GM18867 (cell line): ENCODE measurements at regions not wholly inside any gene's neighbourhood (a gene's known extent, or its start where the extent isn't known, plus 50 kb on each side); places are given as distances from the start of the nearest gene placed in this dataset.
"Not testable (repeated sequence)": the region's sequence is repeated elsewhere in the genome, so short reads cannot be mapped to it uniquely, and the experiment has no call there.

Source experiments
- ATAC-seq: cut with Tn5 transposase; IDR thresholded peaks from one replicate; pipeline ENCODE4 v1.9.1; 2021; ENCODE audit warnings: mild to moderate bottlenecking, moderate library complexity; ENCODE audit not compliant: unreplicated experiment

DNA sequence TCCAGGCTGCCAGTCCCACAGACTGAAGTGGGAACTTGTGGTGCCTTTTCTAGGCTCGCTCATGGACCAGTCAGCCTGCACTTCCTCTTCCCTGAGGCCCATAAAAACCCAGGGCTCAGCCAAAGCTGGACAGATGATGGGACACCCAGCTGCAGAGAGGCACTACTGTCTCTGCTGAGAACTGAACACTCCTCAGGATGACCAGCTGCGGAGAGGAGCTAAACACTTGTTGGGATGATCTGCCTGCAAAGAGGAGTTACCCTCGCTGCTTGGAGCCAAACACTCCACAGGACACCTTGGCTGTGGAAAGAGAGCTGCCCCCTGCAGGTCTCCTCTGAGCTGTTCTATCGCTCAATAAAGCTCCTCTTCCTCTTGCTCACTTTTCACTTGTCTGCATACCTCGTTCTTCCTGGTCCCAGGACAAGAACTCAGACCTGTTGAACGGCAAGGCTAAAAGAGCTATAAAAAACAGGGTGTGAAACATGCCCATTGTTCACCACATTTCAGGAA, 465.5 kb downstream of the GUCY1A2 start:
- ATAC-seq = no peak

DNA sequence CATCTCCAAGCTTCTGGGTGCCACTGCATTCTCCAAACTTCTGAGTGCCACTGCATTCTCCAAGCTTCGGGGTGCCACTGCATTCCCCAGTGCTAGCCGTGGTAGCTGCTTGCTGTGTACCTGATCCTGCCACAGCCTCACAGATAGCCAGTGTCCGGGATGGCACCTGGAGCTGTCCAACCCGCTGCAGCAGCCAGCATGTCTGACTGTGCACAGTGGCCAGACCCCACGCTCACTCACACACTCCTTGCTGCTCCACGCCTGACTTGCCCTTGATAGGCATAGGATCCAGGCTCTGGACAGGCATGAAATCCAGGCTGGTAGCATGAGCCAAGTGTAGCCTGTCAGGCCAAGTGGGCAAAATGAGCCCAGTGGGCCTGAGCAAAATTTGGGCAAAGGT, 465.0 kb downstream of the GUCY1A2 start:
- ATAC-seq = no peak

DNA sequence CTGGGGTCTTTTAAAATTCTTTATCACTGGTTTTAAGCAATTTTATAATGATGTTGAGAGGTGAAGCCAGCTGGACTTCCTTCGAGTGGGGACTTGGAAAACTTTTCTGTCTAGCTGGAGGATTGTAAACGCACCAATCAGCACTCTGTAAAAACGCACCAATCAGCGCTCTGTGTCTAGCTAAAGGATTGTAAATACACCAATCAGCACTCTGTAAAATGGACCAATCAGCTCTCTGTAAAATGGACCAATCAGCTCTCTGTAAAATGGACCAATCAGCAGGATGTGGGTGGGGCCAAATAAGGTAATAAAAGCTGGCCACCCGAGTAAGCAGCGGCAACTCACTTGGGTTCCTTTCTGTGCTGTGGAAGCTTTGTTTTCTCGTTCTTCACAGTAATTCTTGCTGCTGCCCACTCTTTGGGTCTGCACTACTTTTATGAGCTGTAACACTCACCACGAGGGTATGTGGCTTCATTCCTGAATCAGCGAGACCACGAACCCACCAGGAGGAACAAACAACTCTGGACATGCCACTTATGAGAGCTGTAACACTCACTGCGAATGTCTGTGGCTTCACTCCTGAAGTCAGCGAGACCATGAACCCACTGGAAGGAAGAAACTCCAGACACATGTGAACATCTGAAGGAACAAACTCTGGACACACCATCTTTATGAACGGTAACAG, 462.6 kb downstream of the GUCY1A2 start:
- not testable (repeated sequence) for ATAC-seq

DNA sequence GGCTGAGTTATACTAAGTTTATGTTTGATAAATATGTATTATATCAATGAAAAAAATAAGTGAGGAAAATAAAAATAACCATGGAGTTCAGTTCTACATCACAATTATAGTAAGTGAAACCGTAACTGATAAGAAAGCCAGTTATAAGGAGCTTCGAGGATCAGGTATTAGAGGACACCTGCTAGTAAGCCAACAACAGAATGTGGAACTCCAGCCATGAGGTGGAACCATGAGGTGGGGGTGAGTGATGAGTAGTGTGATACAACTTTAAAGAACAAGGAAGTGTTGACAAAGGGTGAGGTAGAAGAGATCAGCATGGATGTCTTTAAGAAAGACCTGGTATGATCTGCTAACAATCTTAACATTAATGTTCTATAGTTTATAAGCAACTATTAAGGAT, 452.9 kb downstream of the GUCY1A2 start:
- no peak for ATAC-seq

DNA sequence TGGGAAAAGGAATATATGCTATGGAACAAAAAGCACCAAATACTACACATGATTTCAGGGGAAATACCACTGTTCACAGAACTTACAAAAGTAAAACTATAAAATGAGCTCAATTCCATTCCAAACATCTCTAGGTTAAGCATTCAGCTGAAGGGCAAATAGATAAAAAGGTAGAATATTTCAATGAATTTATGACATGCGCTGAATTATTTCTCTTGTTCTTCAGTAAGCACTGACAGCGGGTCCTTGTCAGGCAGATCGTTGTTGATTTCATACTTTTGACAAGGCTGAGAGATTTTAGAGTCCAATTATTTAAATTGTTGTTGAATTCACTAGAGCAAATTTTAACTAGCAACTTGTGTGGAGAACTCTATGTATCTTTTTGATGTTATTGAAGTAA, 449.6 kb downstream of the GUCY1A2 start:
- no peak for ATAC-seq

DNA sequence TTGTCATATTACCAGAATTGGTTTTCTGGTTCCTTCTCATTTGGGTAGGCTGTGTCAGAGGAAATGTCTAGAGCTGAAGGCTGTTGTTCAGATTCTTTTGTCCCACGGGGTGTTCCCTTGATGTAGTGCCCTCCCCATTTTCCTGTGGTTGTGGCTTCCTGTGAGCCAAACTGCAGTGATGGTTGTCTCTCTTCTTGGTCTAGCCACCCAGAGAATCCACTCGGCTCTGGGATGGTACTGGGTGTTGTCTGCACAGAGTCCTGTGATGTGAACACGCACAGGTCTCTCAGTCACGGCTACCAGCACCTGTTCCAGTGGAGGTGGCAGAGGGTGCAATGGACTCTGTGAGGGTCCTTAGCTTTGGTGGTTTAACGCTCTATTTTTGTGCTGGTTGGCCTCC, 440.9 kb downstream of the GUCY1A2 start:
- ATAC-seq = not testable (repeated sequence)

DNA sequence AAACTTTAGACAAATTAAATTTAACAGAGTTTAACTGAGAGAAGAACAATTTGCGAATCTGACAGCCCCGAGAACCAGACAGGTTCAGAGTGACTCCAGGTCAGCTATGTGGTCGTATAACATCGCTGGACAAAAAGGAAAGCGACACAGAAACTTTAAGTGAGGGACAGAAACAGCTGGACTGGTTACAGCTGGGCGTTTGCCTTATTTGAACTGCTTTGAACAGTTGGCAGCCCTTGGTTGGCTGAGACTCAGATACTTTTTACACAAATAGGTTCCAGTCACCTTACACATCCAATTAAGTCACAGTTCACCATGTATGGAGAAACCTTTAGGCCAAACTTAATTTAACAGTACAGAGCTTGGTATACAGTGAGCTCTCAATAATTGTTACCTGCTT, 436.9 kb downstream of the GUCY1A2 start:
- ATAC-seq = no peak

DNA sequence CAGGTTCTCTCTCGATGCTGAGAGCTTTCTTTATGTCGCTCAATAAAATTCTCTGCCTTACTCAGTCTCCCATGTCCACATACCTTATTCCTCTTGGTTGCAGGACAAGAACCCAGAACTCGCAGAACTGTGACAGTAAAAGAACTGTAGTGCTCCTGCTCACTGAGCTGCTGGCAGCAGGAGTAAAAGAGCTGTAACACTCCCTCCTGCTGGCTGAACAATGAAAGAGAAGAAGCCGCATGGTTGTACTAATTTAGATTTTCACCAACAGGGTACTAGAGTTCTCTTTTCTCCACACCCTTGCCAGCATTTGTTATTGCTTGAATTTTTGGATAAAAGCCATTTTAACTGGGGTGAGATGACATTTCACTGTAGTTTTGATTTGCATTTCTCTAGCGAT, 433.2 kb downstream of the GUCY1A2 start:
- peak; percentile 52 for ATAC-seq

DNA sequence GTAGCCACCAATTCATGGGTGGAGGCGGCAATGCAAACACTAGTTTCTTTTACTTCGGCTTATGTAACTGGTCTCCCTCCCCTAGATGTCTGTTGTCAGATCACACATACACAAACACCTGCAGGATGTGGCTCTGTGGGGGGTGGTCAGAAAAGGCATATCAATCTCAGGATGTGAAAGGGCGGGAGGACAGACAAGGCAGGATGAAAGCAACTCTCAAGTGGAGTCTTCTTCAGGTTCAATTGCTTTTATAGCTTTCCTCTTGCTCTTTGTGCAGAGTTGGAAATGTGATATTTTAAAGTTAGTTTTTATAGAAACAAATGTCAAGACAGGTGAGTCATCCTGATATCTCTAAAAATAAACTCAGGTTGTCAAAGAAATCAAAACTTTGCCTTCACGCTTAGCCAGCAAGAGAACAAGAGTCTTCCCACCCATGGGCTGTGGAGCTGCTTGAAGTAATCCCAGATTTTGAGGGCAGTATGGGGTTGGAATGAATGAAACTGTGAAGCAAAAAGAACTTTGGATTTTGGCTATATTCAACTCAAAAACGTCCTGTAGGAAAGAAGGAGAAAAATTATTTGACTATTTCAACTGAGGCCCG, 423.4 kb downstream of the GUCY1A2 start:
- no peak for ATAC-seq

DNA sequence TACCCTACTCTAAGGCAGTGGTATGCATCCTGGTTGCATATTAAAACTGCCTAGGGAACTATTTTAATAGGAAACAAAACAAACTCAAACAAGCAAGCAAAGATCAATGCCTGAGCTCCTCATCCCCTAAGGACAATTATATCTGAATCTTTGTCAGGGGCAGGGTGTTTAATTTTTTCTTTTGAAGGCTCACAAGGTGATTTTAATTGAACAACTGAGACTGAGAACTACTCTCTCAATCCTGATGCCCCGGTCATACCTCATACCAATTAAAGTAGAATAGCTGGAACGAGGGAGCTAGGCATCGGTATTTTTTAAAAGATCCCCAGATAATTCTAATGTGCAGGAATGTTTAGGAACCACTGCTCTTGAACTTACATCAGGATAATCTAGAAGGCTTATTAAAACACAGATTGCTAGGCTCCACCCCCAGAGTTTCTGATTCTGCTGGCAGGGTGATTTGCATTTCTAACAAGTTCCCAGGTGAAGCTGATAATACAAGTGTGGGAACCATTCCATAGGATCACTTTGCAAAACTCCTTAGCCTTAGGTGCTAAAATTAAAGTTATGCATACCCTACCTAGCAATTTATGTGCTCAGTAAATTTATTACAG, 416.5 kb downstream of the GUCY1A2 start:
- no peak for ATAC-seq

DNA sequence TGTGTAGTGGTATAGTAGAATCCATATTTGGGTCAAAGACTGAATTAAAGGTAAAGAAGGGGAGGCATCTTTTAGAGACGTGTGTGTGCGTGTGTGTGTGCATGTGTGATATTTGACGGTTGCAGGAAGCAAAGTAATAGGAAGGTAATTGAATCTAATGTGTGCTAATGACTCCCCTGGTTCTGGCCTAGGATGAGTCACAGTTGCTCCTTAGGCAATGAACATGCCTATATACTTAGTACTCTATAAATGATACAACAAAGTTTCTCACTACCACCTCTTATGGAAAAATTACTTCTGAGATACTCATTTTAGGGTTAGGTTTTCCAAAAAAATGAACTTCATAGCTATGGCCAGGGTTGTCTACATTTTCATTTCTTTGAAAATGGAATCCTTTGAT, 409.6 kb downstream of the GUCY1A2 start:
- ATAC-seq = no peak

DNA sequence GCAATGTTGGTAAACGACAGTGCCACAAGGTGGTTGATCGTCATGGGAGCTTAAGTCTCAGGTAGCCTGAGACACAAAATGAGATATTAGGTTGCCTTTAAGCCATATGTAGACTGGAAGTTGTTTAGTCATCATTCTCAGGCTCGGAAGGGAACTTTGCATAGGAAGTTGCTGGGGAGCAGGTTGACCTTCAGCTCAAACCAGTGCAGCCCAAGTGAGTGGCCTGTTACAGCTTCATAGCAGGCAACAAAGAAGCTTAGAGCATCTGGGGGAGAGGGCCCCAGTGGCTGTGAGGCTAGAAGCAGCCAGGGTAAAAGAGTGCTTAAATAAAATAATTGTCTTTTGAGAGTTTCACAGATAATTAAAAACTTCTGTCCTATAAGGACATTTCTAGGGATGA, 404.0 kb downstream of the GUCY1A2 start:
- no peak for ATAC-seq

DNA sequence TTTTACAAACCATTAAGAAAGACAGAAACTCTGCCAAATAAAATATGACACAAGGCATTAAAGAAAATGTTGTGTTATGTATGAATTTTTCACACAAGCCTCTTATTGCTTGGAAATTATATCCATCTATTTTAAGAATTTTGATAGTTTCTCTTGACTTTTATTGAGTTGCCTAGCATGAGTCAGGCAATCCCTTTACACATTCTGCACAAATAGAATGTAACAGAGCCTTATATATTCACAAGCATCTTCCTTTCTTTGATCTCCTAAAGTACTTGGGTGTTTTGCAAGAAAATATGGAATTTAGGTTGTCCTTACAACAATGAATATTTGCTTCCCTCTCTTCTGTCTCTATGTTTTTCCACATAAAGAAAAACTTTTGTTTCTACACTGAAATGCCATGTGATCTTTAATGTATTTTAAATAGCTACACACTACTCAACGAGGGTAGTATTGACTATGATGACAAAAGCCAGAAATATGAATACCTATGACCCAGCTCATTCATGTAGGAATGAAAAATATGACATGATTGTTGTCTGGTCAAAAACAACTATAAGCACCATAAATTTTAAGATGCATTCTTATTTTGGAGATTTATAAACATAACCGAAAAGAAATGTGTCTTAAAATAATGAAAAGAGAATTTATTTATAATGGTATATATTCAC, 398.8 kb downstream of the GUCY1A2 start:
- ATAC-seq = no peak

DNA sequence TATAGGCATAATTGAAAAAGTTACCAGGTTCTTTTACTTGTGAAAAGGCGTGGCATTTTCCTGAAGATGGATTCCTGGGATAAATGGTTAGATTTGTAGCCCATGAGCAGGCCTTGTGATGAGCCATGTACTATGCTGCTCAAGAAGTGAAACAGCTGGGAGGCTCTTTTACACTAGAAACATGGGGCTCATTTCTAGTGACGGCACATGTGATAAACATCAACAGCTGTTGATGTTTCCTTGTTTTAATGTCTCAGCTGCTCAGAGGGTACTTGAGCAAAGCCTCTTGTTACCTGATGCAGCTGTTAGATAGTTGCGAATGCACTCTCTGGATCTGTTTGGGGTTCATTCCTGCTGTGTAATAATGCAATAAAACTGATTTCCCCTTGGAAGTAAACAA, 396.8 kb downstream of the GUCY1A2 start:
- no peak for ATAC-seq
